Panc1 (cell line): ENCODE measurements at regions not wholly inside any gene's neighbourhood (a gene's known extent, or its start where the extent isn't known, plus 50 kb on each side); places are given as distances from the start of the nearest gene placed in this dataset.

Source experiments
- ATAC-seq: fragments of 200-7000 bp; cut with Tn5 transposase; 2 replicates; pipeline ENCODE4 v1.9.1; 2020; ENCODE audit warnings: mild to moderate bottlenecking, moderate library complexity
- BruUV-seq: library from RNA; stranded (reverse); fragments of 400-500 nt; replicated peaks from 2 replicates; lab custom pipeline; 2021; lab: Mats Ljungman, UMichigan
- CTCF ChIA-PET: fragments of 300-600 bp; sonication (Branson Sonifier 250); formaldehyde crosslinking; loops from one replicate; lab custom pipeline; 2022; ENCODE audit warnings: antibody characterized with exemption; lab: Charles Lee
- POLR2A ChIA-PET: fragments of 300-600 bp; sonication (Branson Sonifier 250); formaldehyde crosslinking; loops from one replicate; lab custom pipeline; 2022; ENCODE audit warnings: antibody characterized with exemption; lab: Charles Lee
- DNase-seq: peaks from one replicate; pipeline ENCODE4 v3.0.0-alpha.2; 2010; ENCODE audit warnings: low read depth, low spot score
- H3K27ac ChIP-seq: 2 replicates; pipeline ENCODE4 v1.5.1; 2011; ENCODE audit warnings: mild to moderate bottlenecking, low read length, inconsistent platforms
- H3K27me3 ChIP-seq: fragments of 200-500 bp; sonication (Bioruptor generic); 2 replicates; pipeline ENCODE4 v1.6.0; 2014; ENCODE audit warnings: low read length, inconsistent platforms; ENCODE audit not compliant: control insufficient read depth, insufficient read depth
- H3K36me3 ChIP-seq: fragments of 200-500 bp; sonication (Bioruptor generic); 2 replicates; pipeline ENCODE4 v1.5.1; 2014; ENCODE audit warnings: inconsistent platforms, mild to moderate bottlenecking, low read length, moderate library complexity; ENCODE audit not compliant: control insufficient read depth, insufficient read depth
- H3K4me1 ChIP-seq: 2 replicates; pipeline ENCODE4 v1.5.1; 2011; ENCODE audit warnings: inconsistent platforms, mild to moderate bottlenecking, low read length, moderate library complexity; ENCODE audit not compliant: control insufficient read depth, insufficient read depth
- H3K4me3 ChIP-seq, 2 experiments: 2 replicates each; pipeline ENCODE4 v1.5.1; 2011 to 2012; ENCODE audit warnings: low read depth in 2 of 2, low read length in 2 of 2, mild to moderate bottlenecking in 2 of 2, inconsistent platforms in 1 of 2, moderate library complexity in 1 of 2
- H3K9me3 ChIP-seq: fragments of 200-500 bp; sonication (Bioruptor generic); 2 replicates; pipeline ENCODE4 v1.5.1; 2014; ENCODE audit warnings: low read depth, mild to moderate bottlenecking, inconsistent platforms, low read length, moderate library complexity; ENCODE audit not compliant: control insufficient read depth, insufficient read depth
- POLR2AphosphoS5 ChIP-seq: IDR thresholded peaks from 2 replicates; pipeline ENCODE4 v1.6.1; 2012; ENCODE audit warnings: mild to moderate bottlenecking, low read depth, low read length, moderate library complexity
- SIN3A ChIP-seq: IDR thresholded peaks from 2 replicates; pipeline ENCODE4 v1.6.1; 2012; ENCODE audit warnings: low read depth, mild to moderate bottlenecking, low read length, moderate library complexity, borderline replicate concordance; ENCODE audit not compliant: insufficient read depth
- TCF7L2 ChIP-seq: IDR thresholded peaks from 2 replicates; pipeline ENCODE4 v1.6.1; 2011; ENCODE audit warnings: mild to moderate bottlenecking, low read depth, low read length, inconsistent platforms
- in situ Hi-C: cut with HindIII; loops from 2 replicates; pipeline ENCODE4 v1.10.0; 2016; ENCODE audit warnings: low sequenced_read_pairs, low pct_unique_long_range_greater_than_20kb
- intact Hi-C: fragments of 100-400 bp; cut with micrococcal nuclease; formaldehyde crosslinking; loops from one replicate; pipeline ENCODE4 v1.10.0; 2022; ENCODE audit not compliant: unreplicated experiment
- TF ChIP-seq, protein P1 (sequence below): fragments of 450-650 bp; IDR thresholded peaks from 2 replicates; pipeline ENCODE4 v1.5.1; 2017; ENCODE audit warnings: mild to moderate bottlenecking
- TF ChIP-seq, protein P2 (sequence below), 2 experiments: IDR thresholded peaks; 2 replicates each; pipeline ENCODE4 v1.6.1; 2011 to 2012; ENCODE audit warnings: low read depth in 2 of 2, control low read depth in 1 of 2, low read length in 1 of 2, mild to moderate bottlenecking in 1 of 2, moderate library complexity in 1 of 2; ENCODE audit not compliant: insufficient read depth in 1 of 2

DNA sequence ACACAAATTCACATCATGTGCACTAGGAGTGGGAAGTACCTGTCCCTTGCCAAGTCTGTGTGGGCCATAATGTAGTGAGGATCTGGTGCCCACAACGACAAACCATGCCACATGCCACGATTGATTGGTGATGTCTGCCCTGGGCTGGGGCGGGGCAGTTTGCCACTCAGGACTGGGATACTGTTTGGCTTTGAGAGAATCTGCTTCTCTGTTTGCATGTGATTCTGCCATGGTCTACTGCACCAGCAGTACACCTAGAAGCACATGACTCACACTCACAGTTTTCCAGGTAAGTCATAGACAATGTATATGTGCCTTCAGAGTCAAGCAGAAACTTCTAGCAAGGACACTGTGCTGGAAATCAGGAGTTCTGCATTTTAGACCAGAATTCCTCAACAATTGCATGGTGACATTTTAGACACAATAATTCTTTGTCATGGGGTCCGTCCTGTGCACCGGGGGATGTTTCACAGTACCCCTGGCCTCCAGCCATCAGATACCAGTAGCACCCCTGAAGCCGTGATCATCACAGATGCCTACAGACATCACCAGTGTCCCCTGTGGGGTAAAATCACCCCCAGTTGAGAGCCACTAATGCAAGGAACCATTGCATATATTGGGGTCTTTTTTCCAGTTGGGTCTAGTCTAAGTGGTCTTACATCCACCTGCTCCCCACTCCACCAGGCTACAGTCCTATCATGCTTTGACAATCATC, 278.3 kb downstream of the EIPR1 start:
- in situ Hi-C loops (no loop called here), intact Hi-C loops (no loop called here)
- H3K36me3 ChIP-seq: no peaks in the 10 kb centered on the region
- H3K27ac ChIP-seq: no peak overlapping the region
- TF ChIP-seq POLR2AphosphoS5 (no peak), TCF7L2 (no peak), SIN3A (no peak)
- TF ChIP-seq, protein P1, sequence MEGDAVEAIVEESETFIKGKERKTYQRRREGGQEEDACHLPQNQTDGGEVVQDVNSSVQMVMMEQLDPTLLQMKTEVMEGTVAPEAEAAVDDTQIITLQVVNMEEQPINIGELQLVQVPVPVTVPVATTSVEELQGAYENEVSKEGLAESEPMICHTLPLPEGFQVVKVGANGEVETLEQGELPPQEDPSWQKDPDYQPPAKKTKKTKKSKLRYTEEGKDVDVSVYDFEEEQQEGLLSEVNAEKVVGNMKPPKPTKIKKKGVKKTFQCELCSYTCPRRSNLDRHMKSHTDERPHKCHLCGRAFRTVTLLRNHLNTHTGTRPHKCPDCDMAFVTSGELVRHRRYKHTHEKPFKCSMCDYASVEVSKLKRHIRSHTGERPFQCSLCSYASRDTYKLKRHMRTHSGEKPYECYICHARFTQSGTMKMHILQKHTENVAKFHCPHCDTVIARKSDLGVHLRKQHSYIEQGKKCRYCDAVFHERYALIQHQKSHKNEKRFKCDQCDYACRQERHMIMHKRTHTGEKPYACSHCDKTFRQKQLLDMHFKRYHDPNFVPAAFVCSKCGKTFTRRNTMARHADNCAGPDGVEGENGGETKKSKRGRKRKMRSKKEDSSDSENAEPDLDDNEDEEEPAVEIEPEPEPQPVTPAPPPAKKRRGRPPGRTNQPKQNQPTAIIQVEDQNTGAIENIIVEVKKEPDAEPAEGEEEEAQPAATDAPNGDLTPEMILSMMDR: no peak
- TF ChIP-seq, protein P2, sequence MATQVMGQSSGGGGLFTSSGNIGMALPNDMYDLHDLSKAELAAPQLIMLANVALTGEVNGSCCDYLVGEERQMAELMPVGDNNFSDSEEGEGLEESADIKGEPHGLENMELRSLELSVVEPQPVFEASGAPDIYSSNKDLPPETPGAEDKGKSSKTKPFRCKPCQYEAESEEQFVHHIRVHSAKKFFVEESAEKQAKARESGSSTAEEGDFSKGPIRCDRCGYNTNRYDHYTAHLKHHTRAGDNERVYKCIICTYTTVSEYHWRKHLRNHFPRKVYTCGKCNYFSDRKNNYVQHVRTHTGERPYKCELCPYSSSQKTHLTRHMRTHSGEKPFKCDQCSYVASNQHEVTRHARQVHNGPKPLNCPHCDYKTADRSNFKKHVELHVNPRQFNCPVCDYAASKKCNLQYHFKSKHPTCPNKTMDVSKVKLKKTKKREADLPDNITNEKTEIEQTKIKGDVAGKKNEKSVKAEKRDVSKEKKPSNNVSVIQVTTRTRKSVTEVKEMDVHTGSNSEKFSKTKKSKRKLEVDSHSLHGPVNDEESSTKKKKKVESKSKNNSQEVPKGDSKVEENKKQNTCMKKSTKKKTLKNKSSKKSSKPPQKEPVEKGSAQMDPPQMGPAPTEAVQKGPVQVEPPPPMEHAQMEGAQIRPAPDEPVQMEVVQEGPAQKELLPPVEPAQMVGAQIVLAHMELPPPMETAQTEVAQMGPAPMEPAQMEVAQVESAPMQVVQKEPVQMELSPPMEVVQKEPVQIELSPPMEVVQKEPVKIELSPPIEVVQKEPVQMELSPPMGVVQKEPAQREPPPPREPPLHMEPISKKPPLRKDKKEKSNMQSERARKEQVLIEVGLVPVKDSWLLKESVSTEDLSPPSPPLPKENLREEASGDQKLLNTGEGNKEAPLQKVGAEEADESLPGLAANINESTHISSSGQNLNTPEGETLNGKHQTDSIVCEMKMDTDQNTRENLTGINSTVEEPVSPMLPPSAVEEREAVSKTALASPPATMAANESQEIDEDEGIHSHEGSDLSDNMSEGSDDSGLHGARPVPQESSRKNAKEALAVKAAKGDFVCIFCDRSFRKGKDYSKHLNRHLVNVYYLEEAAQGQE (IDR thresholded peaks at IDR 0.05; ENCODE audit: insufficient read depth in 1 of 2, low read depth in 2 of 2, low read length in 1 of 2): no peak
- no TSS peak for BruUV-seq
- CTCF ChIA-PET: no interaction called here
- ATAC-seq (no peak), DNase-seq (no peak)
- H3K9me3 ChIP-seq: no peaks in the 10 kb centered on the region
- H3K27me3 ChIP-seq: peaks cover 5% of the 10 kb centered on the region
- H3K4me1 ChIP-seq: no peaks in the 10 kb centered on the region
- no peak overlapping the region for H3K4me3 ChIP-seq
- POLR2A ChIA-PET: no interaction called here

GRCh38 chr2:3098231-3098630, 279.4 kb downstream of the EIPR1 start:
- ATAC-seq (no peak), DNase-seq (no peak)
- BruUV-seq: no TSS peak
- Histone ChIP-seq H3K36me3 (no peaks in the 10 kb centered on the region), H3K9me3 (no peaks in the 10 kb centered on the region), H3K27me3 (peaks cover 5% of the 10 kb centered on the region), H3K27ac (no peak overlapping the region), H3K4me3 (no peak overlapping the region), H3K4me1 (no peaks in the 10 kb centered on the region)
- POLR2A ChIA-PET: no interaction called here
- in situ Hi-C loops: no loop called here
- TF ChIP-seq, protein P1: no peak
- TF ChIP-seq TCF7L2 (no peak), POLR2AphosphoS5 (no peak), SIN3A (no peak)
- TF ChIP-seq, protein P2 (IDR thresholded peaks at IDR 0.05; ENCODE audit: insufficient read depth in 1 of 2, low read depth in 2 of 2, low read length in 1 of 2): no peak
- intact Hi-C loops: no loop called here
- CTCF ChIA-PET: no interaction called here
